ENCODE measurements at regions not wholly inside any gene's neighbourhood (a gene's known extent, or its start where the extent isn't known, plus 50 kb on each side); places are given as distances from the start of the nearest gene placed in this dataset.

GRCh38 chr3:64450396-64450956 lies 225.2 kb upstream of the PRICKLE2 start:
- no peak for DNase-seq (ENCODE audit: extremely low spot score)
- CTCF ChIA-PET: interaction anchor here (1.2 to 7.3 kb wide), 7 partner anchors 10 to 456 kb away, joined by 3 to 69 read pairs (median 12); no protein-coding TSS in a partner anchor
- POLR2A ChIA-PET: no interaction called here
- no peak for TF ChIP-seq CTCF (IDR thresholded peaks at IDR 0.05; ENCODE audit: control extremely low read depth, extremely low read depth, low read depth, missing control alignments)

- POLR2A ChIA-PET: no interaction called here
- no peak for DNase-seq (ENCODE audit: extremely low spot score)
- CTCF ChIA-PET: interaction anchor here (1.2 to 7.3 kb wide), 4 partner anchors 14 to 51 kb away, joined by 3 to 69 read pairs (median 14); no protein-coding TSS in a partner anchor
- TF ChIP-seq CTCF (IDR thresholded peaks at IDR 0.05; ENCODE audit: control extremely low read depth, extremely low read depth, low read depth, missing control alignments): no peak
Observed at GRCh38 chr3:64449026-64449425, 223.8 kb upstream of the PRICKLE2 start.

GRCh38 chr3:64445944-64446300 lies 220.7 kb upstream of the PRICKLE2 start:
- TF ChIP-seq CTCF (IDR thresholded peaks at IDR 0.05; ENCODE audit: control extremely low read depth, extremely low read depth, low read depth, missing control alignments): no peak
- ChIA-PET POLR2A (no interaction called here), CTCF (interaction anchor here (0.6 to 3.7 kb wide), 7 partner anchors 8 to 419 kb away, joined by 3 to 21 read pairs (median 4); no protein-coding TSS in a partner anchor)
- no peak for DNase-seq (ENCODE audit: extremely low spot score)

GRCh38 chr3:64445109-64445943 lies 220.1 kb upstream of the PRICKLE2 start:
- POLR2A ChIA-PET: no interaction called here
- CTCF ChIA-PET: interaction anchor here (1.1 to 3.7 kb wide), 6 partner anchors 8 to 415 kb away, joined by 3 to 21 read pairs (median 4); no protein-coding TSS in a partner anchor
- peak; percentile 24 for DNase-seq (ENCODE audit: extremely low spot score)
- TF ChIP-seq CTCF (IDR thresholded peaks at IDR 0.05; ENCODE audit: control extremely low read depth, extremely low read depth, low read depth, missing control alignments): no peak

GRCh38 chr3:64444490-64445108 lies 219.3 kb upstream of the PRICKLE2 start:
- ChIA-PET POLR2A (no interaction called here), CTCF (interaction anchor here (1.3 to 3.7 kb wide), 2 partner anchors 19 to 31 kb away, joined by 3 to 21 read pairs; no protein-coding TSS in a partner anchor)
- DNase-seq (ENCODE audit: extremely low spot score): no peak
- no peak for TF ChIP-seq CTCF (IDR thresholded peaks at IDR 0.05; ENCODE audit: control extremely low read depth, extremely low read depth, low read depth, missing control alignments)
